IgD-negative memory B cell (primary cell): ENCODE measurements at regions not wholly inside any gene's neighbourhood (a gene's known extent, or its start where the extent isn't known, plus 50 kb on each side); places are given as distances from the start of the nearest gene placed in this dataset.
"Not testable (repeated sequence)": the region's sequence is repeated elsewhere in the genome, so short reads cannot be mapped to it uniquely, and the experiment has no call there.

ENCODE experiments used
- H3K27ac Mint-ChIP-seq, 3 donors: one replicate each; pipeline ENCODE4 v1.8.0; 2020 to 2022; ENCODE audit warnings: mild to moderate bottlenecking in 3 of 3, mixed read lengths in 3 of 3, moderate library complexity in 1 of 3
- H3K27me3 Mint-ChIP-seq: one replicate; pipeline ENCODE4 v1.8.0; 2021; ENCODE audit warnings: mixed read lengths
- H3K36me3 Mint-ChIP-seq: one replicate; pipeline ENCODE4 v1.8.0; 2020; ENCODE audit warnings: mild to moderate bottlenecking, mixed read lengths
- H3K4me1 Mint-ChIP-seq, 3 donors: one replicate each; pipeline ENCODE4 v1.8.0; 2020 to 2022; ENCODE audit warnings: mixed read lengths in 3 of 3, mild to moderate bottlenecking in 1 of 3
- H3K4me3 Mint-ChIP-seq, 4 donors: one replicate each; pipeline ENCODE4 v1.8.0; 2020 to 2022; ENCODE audit warnings: mild to moderate bottlenecking in 4 of 4, mixed read lengths in 4 of 4, moderate library complexity in 3 of 4
- H3K9me3 Mint-ChIP-seq, 3 donors: one replicate each; pipeline ENCODE4 v1.8.0; 2020 to 2021; ENCODE audit warnings: mixed read lengths in 3 of 3, mild to moderate bottlenecking in 1 of 3

- H3K27me3 Mint-ChIP-seq, H3K4me1 Mint-ChIP-seq, H3K4me3 Mint-ChIP-seq, H3K36me3 Mint-ChIP-seq, H3K9me3 Mint-ChIP-seq, H3K27ac Mint-ChIP-seq: not testable (repeated sequence)
These were observed 370.4 kb upstream of the CLNK start for GRCh38 chr4:11054937-11055336.

DNA sequence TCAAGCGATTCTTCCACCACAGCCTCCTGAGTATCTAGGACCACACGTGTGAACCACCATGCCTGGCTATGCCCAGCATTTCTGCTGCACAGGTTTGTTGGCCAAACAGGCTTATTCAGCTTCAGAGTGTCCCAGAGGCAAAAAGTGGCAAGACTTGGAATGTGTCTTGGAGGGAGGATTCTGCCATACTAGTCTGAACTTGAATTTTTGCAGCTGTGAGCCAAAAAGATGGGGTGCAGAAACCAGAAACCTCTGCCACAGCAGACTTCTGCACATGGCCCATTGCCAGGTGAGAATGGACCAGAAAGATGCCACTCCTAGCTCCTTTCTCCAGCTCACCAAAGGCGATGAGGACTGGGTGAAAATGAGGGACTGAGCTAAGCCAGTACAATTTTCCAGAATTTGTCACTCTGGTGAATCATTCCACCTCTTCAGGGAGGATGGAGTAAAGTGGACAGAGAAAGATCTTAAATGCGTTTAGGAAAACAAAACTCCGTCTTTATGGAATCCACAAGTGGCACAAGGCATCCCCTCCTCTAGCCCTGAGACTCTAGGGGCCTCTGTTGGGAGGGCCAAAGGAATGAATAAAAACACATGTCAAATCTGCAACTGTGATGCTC, 369.1 kb upstream of the CLNK start:
- Mint-ChIP-seq H3K27ac (no peak overlapping the region), H3K36me3 (no peaks in the 10 kb centered on the region), H3K9me3 (no peaks in the 10 kb centered on the region), H3K27me3 (peaks cover 2% of the 10 kb centered on the region), H3K4me1 (peaks cover 0 to 1% (median 0%) of the 10 kb centered on the region in 3 donors), H3K4me3 (no peak overlapping the region)

GRCh38 chr4:11051181-11051580, 366.6 kb upstream of the CLNK start:
- Mint-ChIP-seq H3K27ac (no peak overlapping the region), H3K4me3 (no peak overlapping the region), H3K36me3 (no peaks in the 10 kb centered on the region), H3K9me3 (peaks cover 0 to 2% (median 0%) of the 10 kb centered on the region in 3 donors), H3K27me3 (peaks cover 2% of the 10 kb centered on the region), H3K4me1 (peaks cover 2 to 5% (median 5%) of the 10 kb centered on the region in 3 donors)

- Mint-ChIP-seq H3K27me3 (peaks cover 2% of the 10 kb centered on the region), H3K4me1 (peaks cover 2 to 5% (median 5%) of the 10 kb centered on the region in 3 donors), H3K36me3 (peaks cover 2% of the 10 kb centered on the region), H3K27ac (no peak overlapping the region), H3K4me3 (no peak overlapping the region), H3K9me3 (peaks cover 2 to 3% (median 3%) of the 10 kb centered on the region in 3 donors)
These were observed 366.2 kb upstream of the CLNK start for GRCh38 chr4:11050766-11051165.

GRCh38 chr4:11049001-11049400, 364.4 kb upstream of the CLNK start:
- no peak overlapping the region for H3K27ac Mint-ChIP-seq
- H3K9me3 Mint-ChIP-seq = peaks cover 4 to 11% (median 10%) of the 10 kb centered on the region in 3 donors
- no peak overlapping the region for H3K4me3 Mint-ChIP-seq
- peaks cover 7 to 10% (median 9%) of the 10 kb centered on the region in 3 donors for H3K4me1 Mint-ChIP-seq
- H3K27me3 Mint-ChIP-seq = peaks cover 2% of the 10 kb centered on the region
- H3K36me3 Mint-ChIP-seq = peaks cover 4% of the 10 kb centered on the region

DNA sequence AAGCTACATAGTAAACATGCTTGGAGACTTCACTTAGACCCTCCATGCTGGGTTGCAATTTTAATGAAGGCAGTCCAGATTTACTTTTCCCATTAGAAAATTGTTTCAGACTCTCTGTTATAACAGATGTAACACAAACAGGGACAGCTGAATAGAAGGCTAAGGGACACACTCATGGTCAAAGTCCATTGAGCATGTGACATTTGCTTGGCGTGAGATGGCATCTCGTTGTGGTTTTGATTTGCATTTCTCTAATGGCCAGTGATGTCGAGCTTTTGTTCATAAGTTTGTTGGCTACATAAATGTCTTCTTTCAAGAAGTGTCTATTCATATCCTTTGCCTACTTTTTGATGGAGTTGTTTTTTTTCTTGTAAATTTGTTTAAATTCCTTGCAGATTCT, 358.2 kb upstream of the CLNK start:
- peaks cover 4% of the 10 kb centered on the region for H3K36me3 Mint-ChIP-seq
- no peak overlapping the region for H3K4me3 Mint-ChIP-seq
- H3K27ac Mint-ChIP-seq = no peak overlapping the region
- H3K4me1 Mint-ChIP-seq = peaks cover 26 to 36% (median 29%) of the 10 kb centered on the region in 3 donors
- H3K27me3 Mint-ChIP-seq = no peaks in the 10 kb centered on the region
- H3K9me3 Mint-ChIP-seq = peaks cover 6 to 12% (median 11%) of the 10 kb centered on the region in 3 donors

DNA sequence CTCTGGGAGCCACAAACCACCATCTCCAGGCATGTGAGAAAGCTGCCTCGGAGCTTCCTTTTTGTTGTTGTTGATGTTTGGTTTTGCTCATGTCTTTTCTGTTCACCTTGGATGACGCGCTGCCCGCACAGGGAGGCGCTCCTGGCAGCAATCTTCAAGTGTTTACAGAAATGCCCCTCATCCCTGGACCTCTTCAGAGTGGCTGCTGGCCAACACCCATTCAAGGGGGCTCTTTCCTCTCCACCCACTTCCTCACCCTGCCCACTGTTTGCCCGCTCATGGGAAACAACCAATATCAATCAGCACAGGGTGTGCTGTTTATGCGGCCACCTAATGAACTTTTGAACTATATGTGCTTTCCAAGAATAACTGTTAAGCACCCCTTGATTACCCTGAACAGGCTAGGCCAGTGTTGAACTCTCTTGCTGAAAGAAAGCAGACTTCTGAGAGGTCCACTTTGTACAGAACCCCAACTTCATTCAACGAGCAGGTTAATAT, 355.1 kb upstream of the CLNK start:
- Mint-ChIP-seq H3K27ac (no peak overlapping the region), H3K4me1 (peaks cover 23 to 31% (median 25%) of the 10 kb centered on the region in 3 donors), H3K27me3 (no peaks in the 10 kb centered on the region), H3K9me3 (peaks cover 0 to 3% (median 2%) of the 10 kb centered on the region in 3 donors), H3K36me3 (no peaks in the 10 kb centered on the region), H3K4me3 (peak overlapping the region in 1 of 4 donors; percentile 70)

GRCh38 chr4:11038926-11039325, 354.4 kb upstream of the CLNK start:
- Mint-ChIP-seq H3K27me3 (no peaks in the 10 kb centered on the region), H3K9me3 (peaks cover 0 to 2% (median under 1%) of the 10 kb centered on the region in 3 donors), H3K36me3 (no peaks in the 10 kb centered on the region), H3K4me3 (no peak overlapping the region), H3K4me1 (peaks cover 18 to 27% (median 18%) of the 10 kb centered on the region in 3 donors), H3K27ac (no peak overlapping the region)

- Mint-ChIP-seq H3K4me1 (peaks cover 8 to 24% (median 13%) of the 10 kb centered on the region in 3 donors), H3K27ac (no peak overlapping the region), H3K36me3 (peaks cover 1% of the 10 kb centered on the region), H3K27me3 (no peaks in the 10 kb centered on the region), H3K9me3 (no peaks in the 10 kb centered on the region), H3K4me3 (no peak overlapping the region)
These were observed 353.1 kb upstream of the CLNK start for GRCh38 chr4:11037637-11038036.

DNA sequence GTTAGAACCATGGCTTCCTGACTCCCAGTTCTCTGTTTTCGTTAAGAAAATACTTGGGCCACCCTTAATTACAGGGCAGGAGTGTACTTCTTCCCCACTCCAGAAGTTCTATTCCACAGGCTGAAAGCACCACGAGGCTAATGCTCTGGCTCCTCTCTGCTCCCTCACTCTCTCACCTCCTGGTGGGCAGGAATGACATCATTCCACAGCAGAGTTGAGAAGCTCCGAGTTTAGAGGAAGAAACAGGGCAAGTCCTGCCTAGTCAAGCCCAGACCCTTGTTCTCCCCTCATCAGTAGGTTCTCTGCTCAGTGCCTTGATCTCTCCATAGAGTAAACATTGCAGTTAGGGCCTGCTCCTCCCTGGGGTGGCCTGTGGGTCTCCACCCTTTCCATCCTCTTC, 343.8 kb upstream of the CLNK start:
- H3K27me3 Mint-ChIP-seq = no peaks in the 10 kb centered on the region
- H3K27ac Mint-ChIP-seq = no peak overlapping the region
- H3K4me3 Mint-ChIP-seq = no peak overlapping the region
- H3K4me1 Mint-ChIP-seq = peaks cover 0 to 7% (median 6%) of the 10 kb centered on the region in 3 donors
- peaks cover 4% of the 10 kb centered on the region for H3K36me3 Mint-ChIP-seq
- peaks cover 3 to 11% (median 4%) of the 10 kb centered on the region in 3 donors for H3K9me3 Mint-ChIP-seq

DNA sequence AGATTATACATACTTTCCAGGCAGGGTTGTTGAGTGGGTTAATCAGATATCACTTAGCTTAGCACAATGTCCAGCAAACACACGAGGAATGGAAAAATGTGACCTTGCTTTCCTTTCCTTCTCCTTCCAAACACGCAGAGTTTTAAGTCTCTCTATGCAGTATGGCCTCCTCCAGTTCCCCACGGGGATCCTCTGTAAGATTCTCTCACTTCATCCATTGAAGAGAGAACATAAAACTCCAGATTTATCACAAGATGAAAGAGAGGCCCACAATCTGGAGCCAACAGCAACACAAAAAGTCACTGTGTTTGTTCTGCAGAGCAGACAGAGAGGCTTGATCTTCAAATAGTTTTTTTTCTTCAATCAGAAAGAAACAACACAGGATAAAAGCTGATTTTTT, 336.8 kb upstream of the CLNK start:
- peaks cover 3% of the 10 kb centered on the region for H3K27me3 Mint-ChIP-seq
- no peak overlapping the region for H3K27ac Mint-ChIP-seq
- no peak overlapping the region for H3K4me3 Mint-ChIP-seq
- H3K9me3 Mint-ChIP-seq = no peaks in the 10 kb centered on the region
- H3K4me1 Mint-ChIP-seq = peaks cover 0 to 1% (median 0%) of the 10 kb centered on the region in 3 donors
- no peaks in the 10 kb centered on the region for H3K36me3 Mint-ChIP-seq

- Mint-ChIP-seq H3K9me3 (no peaks in the 10 kb centered on the region), H3K4me1 (peaks cover 0 to 2% (median 0%) of the 10 kb centered on the region in 3 donors), H3K4me3 (no peak overlapping the region), H3K27me3 (peaks cover 3% of the 10 kb centered on the region), H3K27ac (no peak overlapping the region), H3K36me3 (no peaks in the 10 kb centered on the region)
These were observed 335.1 kb upstream of the CLNK start for GRCh38 chr4:11019451-11020240.

GRCh38 chr4:11014199-11014598, 329.6 kb upstream of the CLNK start:
- Mint-ChIP-seq H3K36me3 (no peaks in the 10 kb centered on the region), H3K4me1 (peaks cover 0 to 7% (median 6%) of the 10 kb centered on the region in 3 donors), H3K27ac (no peak overlapping the region), H3K9me3 (no peaks in the 10 kb centered on the region), H3K27me3 (no peaks in the 10 kb centered on the region), H3K4me3 (no peak overlapping the region)

DNA sequence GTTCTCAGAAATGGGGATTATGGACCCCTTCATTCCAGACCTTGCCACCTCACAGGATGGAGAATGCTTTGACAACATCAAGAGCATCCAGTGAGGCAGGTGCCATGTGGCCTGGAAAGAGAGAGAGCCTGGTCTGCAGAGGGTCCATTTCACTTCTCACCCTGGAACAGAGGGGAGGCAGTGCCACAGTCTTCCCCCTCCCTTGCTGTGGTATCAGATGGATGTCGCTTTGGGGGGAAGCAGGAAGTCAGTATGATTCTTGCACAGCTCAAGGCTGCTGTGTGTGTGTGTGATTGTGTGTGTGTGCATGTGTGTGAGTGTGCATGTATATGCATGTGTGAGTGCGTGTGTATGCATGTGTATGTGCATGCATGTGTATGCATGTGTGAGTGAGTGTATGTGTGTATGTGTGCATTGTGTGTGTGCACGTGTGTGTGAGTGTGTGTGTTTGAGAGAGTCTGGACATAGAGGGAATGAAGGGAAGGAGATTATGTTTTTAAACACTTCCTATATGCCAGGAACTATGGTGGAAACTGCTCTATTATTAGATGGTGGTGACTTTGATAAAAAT, 328.6 kb upstream of the CLNK start:
- Mint-ChIP-seq H3K4me3 (no peak overlapping the region), H3K9me3 (peaks cover 0 to 6% (median 2%) of the 10 kb centered on the region in 3 donors), H3K27me3 (no peaks in the 10 kb centered on the region), H3K4me1 (peaks cover 0 to 7% (median 6%) of the 10 kb centered on the region in 3 donors), H3K27ac (no peak overlapping the region), H3K36me3 (no peaks in the 10 kb centered on the region)

DNA sequence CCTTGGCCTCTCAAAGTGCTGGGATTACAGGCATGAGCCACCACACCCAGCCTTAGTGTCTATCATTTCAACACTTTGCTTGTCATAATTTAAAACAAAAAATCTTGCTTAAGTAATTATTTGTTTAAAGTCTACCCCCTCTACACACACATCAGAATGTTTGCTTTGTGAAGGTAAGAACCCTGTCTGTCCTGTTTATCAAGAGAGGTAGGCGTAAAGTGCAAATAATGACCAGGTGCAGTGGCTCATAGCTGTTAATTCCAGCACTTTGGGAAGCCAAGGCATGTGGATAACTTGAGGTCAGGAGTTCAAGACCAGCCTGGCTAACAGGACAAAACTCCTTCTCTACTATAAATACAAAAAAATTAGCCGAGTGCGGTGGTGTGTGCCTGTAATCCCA, 326.7 kb upstream of the CLNK start:
- no peak overlapping the region for H3K27ac Mint-ChIP-seq
- no peaks in the 10 kb centered on the region for H3K27me3 Mint-ChIP-seq
- H3K4me1 Mint-ChIP-seq = peaks cover 0 to 7% (median 7%) of the 10 kb centered on the region in 3 donors
- H3K9me3 Mint-ChIP-seq = peaks cover 0 to 8% (median 2%) of the 10 kb centered on the region in 3 donors
- H3K36me3 Mint-ChIP-seq = no peaks in the 10 kb centered on the region
- H3K4me3 Mint-ChIP-seq = no peak overlapping the region
